ENCODE measurements at regions not wholly inside any gene's neighbourhood (a gene's known extent, or its start where the extent isn't known, plus 50 kb on each side); places are given as distances from the start of the nearest gene placed in this dataset.

DNA sequence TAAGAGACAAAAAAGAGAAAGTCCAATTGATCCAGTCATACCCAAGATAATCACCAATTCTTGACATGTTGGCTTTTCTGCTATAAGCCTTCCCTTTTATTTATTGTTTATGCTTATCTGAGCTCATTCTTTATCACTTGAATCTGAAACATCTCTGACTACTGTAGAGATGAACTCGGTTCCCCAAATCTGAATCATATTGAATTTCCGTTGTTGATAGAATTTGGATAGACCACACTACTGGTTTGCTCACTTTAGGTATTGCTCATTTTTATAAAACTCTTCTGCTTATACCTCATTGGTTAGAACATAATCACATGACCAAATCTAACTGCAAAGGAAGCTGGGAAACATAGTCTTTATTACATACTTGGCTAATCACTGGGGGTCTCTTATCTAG, 236.9 kb downstream of the TRIB2 start:
- H3K36me3 ChIP-seq (ENCODE audit: control insufficient read depth in 2 of 2, extremely low read depth in 1 of 2, insufficient read depth in 2 of 2, low read length in 2 of 2), result no peaks in the 10 kb centered on the region
- H3K4me1 ChIP-seq (ENCODE audit: control insufficient read depth, extremely low read depth, insufficient read depth, low read length), result peaks cover 21% of the 10 kb centered on the region
- H3K27me3 ChIP-seq (ENCODE audit: control insufficient read depth, extremely low read depth, insufficient read depth, low read length), result no peaks in the 10 kb centered on the region
- no peak overlapping the region for H3K4me2 ChIP-seq (ENCODE audit: control insufficient read depth, extremely low read depth, insufficient read depth, low read depth, low read length)
- no peak overlapping the region for H3K4me3 ChIP-seq (ENCODE audit: control insufficient read depth in 2 of 3, extremely low read depth in 1 of 3, insufficient read depth in 2 of 3, low read depth in 1 of 3, low read length in 3 of 3)
- FAIRE-seq (peak; percentile 29), DNase-seq (ENCODE audit: low read depth, low spot score) (no peak)
- no peak overlapping the region for H3K9ac ChIP-seq (ENCODE audit: control insufficient read depth, extremely low read depth, insufficient read depth, low read length)
- TF ChIP-seq CTCF (optimal IDR thresholded peaks at IDR 0.05 in 1 of 3, IDR thresholded peaks at IDR 0.05 in 1 of 3, conservative IDR thresholded peaks at IDR 0.05 in 1 of 3; ENCODE audit: extremely low read depth in 1 of 3, insufficient read depth in 2 of 3, low read length in 3 of 3), result no peak
- TF ChIP-seq EZH2 (IDR thresholded peaks at IDR 0.05; ENCODE audit: low read length), result no peak
- H3K9me1 ChIP-seq (ENCODE audit: control insufficient read depth, extremely low read depth, insufficient read depth, low read length), result no peaks in the 10 kb centered on the region
- dilution Hi-C loops (cut with MboI; ENCODE audit: extremely low pct_ligation_motif_present, low sequenced_read_pairs), result no loop called here
- no peak overlapping the region for H3K27ac ChIP-seq (ENCODE audit: control insufficient read depth, insufficient read depth, low read length)
- no peaks in the 10 kb centered on the region for H3K9me3 ChIP-seq (ENCODE audit: control insufficient read depth, low read depth, low read length)
- no peaks in the 10 kb centered on the region for H3K79me2 ChIP-seq (ENCODE audit: control insufficient read depth, insufficient read depth, low read length)
- H2AFZ ChIP-seq (ENCODE audit: control insufficient read depth, low read length), result no peak overlapping the region
- no peaks in the 10 kb centered on the region for H4K20me1 ChIP-seq (ENCODE audit: control insufficient read depth, extremely low read depth, insufficient read depth, low read length)

DNA sequence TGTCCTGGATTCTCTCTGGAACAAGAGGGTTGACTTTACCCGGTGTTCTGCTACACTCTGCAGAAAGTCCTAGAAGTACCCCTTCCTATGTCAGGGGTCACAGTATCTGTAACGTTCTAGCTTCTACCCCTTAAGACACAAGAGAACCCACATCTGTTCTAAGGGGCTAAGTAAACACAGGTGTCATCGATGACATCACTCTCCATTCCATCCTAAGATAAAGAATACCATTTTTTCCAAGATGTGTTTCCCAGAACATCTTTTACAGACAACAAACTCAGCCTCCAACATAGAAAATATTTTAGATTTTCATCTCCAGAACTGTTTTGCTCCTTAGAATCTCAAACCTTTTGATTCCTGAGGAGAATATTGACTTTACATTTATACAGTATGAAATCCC, 239.1 kb downstream of the TRIB2 start:
- DNase-seq (ENCODE audit: low read depth, low spot score) (no peak), FAIRE-seq (no peak)
- H3K27ac ChIP-seq (ENCODE audit: control insufficient read depth, insufficient read depth, low read length), result no peak overlapping the region
- TF ChIP-seq CTCF (optimal IDR thresholded peaks at IDR 0.05 in 1 of 3, IDR thresholded peaks at IDR 0.05 in 1 of 3, conservative IDR thresholded peaks at IDR 0.05 in 1 of 3; ENCODE audit: extremely low read depth in 1 of 3, insufficient read depth in 2 of 3, low read length in 3 of 3) (no peak), EZH2 (IDR thresholded peaks at IDR 0.05; ENCODE audit: low read length) (no peak)
- H3K4me1 ChIP-seq (ENCODE audit: control insufficient read depth, extremely low read depth, insufficient read depth, low read length), result peaks cover 20% of the 10 kb centered on the region
- no peak overlapping the region for H3K4me2 ChIP-seq (ENCODE audit: control insufficient read depth, extremely low read depth, insufficient read depth, low read depth, low read length)
- no peaks in the 10 kb centered on the region for H3K27me3 ChIP-seq (ENCODE audit: control insufficient read depth, extremely low read depth, insufficient read depth, low read length)
- no peaks in the 10 kb centered on the region for H3K79me2 ChIP-seq (ENCODE audit: control insufficient read depth, insufficient read depth, low read length)
- H3K9me1 ChIP-seq (ENCODE audit: control insufficient read depth, extremely low read depth, insufficient read depth, low read length), result no peaks in the 10 kb centered on the region
- no peaks in the 10 kb centered on the region for H3K9me3 ChIP-seq (ENCODE audit: control insufficient read depth, low read depth, low read length)
- no peaks in the 10 kb centered on the region for H4K20me1 ChIP-seq (ENCODE audit: control insufficient read depth, extremely low read depth, insufficient read depth, low read length)
- H2AFZ ChIP-seq (ENCODE audit: control insufficient read depth, low read length), result no peak overlapping the region
- no peaks in the 10 kb centered on the region for H3K36me3 ChIP-seq (ENCODE audit: control insufficient read depth in 2 of 2, extremely low read depth in 1 of 2, insufficient read depth in 2 of 2, low read length in 2 of 2)
- no peak overlapping the region for H3K4me3 ChIP-seq (ENCODE audit: control insufficient read depth in 2 of 3, extremely low read depth in 1 of 3, insufficient read depth in 2 of 3, low read depth in 1 of 3, low read length in 3 of 3)
- dilution Hi-C loops (cut with MboI; ENCODE audit: extremely low pct_ligation_motif_present, low sequenced_read_pairs), result no loop called here
- H3K9ac ChIP-seq (ENCODE audit: control insufficient read depth, extremely low read depth, insufficient read depth, low read length), result no peak overlapping the region
